Retinal pigment epithelial cell (primary cell): ENCODE measurements at regions not wholly inside any gene's neighbourhood (a gene's known extent, or its start where the extent isn't known, plus 50 kb on each side); places are given as distances from the start of the nearest gene placed in this dataset.

Experiments used
- DNase-seq: peaks from one replicate; pipeline ENCODE4 v3.0.0-alpha.2; 2010; ENCODE audit warnings: low read depth
- H3K4me3 ChIP-seq: 2 replicates; pipeline ENCODE4 v1.5.1; 2011; ENCODE audit warnings: mild to moderate bottlenecking, low read length, control low read depth, moderate library complexity
- TF ChIP-seq, protein P1 (sequence below): conservative IDR thresholded peaks from 2 replicates; pipeline ENCODE4 v1.5.1; 2011; ENCODE audit warnings: low read depth, low read length, control low read depth, inconsistent platforms

DNA sequence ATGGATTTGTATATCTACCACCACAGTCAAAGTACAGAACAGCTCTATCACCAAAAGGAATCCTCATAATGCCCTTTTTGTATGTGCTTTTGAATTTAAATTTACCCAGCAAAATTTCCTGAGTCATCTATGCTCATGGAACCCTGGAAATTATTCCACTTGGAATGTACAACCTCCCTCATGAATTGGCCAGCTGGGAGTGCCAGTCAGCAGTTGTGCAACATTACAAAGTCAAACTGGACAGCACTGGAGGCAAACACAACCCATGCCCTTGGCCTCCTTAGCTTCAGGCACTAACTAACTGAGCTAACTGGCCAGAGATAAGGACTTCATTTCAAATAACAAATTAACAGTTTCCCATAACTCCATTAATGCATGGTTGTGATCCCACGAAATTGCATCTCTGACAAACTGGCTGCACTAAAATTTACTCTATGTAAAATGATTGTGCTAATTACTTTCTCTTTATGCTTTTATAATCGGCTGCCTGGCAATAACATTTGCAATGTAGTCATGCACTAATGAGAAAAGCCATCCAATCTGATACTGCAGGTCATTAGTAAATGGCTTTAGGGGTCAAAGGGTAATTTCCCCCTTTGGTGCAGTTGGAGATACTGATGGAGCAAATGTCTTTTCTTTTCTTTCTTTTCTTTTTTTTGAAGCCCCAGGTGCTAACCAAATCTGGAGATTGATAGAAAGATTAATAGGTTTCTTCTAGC is 270.5 kb downstream of the ACTR3 start:
- DNase-seq = no peak
- TF ChIP-seq, protein P1, sequence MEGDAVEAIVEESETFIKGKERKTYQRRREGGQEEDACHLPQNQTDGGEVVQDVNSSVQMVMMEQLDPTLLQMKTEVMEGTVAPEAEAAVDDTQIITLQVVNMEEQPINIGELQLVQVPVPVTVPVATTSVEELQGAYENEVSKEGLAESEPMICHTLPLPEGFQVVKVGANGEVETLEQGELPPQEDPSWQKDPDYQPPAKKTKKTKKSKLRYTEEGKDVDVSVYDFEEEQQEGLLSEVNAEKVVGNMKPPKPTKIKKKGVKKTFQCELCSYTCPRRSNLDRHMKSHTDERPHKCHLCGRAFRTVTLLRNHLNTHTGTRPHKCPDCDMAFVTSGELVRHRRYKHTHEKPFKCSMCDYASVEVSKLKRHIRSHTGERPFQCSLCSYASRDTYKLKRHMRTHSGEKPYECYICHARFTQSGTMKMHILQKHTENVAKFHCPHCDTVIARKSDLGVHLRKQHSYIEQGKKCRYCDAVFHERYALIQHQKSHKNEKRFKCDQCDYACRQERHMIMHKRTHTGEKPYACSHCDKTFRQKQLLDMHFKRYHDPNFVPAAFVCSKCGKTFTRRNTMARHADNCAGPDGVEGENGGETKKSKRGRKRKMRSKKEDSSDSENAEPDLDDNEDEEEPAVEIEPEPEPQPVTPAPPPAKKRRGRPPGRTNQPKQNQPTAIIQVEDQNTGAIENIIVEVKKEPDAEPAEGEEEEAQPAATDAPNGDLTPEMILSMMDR = no peak
- no peak overlapping the region for H3K4me3 ChIP-seq

DNA sequence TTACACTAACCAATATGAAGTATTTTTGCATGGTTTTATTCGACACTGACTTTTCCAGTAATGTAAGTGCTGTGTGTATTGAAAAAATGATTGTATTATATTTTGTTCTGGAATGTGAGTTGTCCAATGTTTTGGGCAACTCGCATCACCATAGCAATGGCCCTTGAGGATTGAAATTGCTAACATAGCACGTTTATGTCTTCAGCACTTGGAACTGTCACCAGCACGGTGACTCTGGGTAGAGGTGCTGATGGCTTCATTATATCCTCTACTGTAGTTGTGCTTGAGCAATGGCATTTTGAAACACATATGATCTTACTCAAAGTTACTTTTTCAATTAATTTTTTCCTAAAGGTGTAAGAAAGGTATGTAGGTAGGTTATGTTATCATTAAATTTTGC is 271.5 kb downstream of the ACTR3 start:
- DNase-seq = no peak
- no peak overlapping the region for H3K4me3 ChIP-seq
- TF ChIP-seq, protein P1 = no peak

DNA sequence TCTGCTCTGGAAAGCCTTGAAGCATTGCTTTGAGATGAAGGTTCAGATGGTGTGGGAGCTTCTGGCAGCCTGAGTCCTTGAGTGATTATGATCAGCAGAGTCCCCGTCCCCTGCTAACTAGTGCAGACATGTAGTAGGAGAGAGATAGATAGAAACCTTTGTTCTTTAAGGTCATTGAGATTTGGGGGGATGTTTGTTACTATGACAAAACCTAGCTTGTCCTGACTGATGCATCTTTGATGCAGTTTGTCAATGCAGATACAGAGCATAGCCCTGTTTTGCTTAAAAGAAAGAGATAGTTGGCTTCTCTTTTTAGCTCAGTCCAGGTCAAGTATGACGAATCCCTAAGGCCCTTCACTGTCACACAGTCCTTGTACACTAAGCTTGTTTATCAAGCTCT is 274.6 kb upstream of the DPP10 start:
- TF ChIP-seq, protein P1 = no peak
- H3K4me3 ChIP-seq = no peak overlapping the region
- DNase-seq = no peak

DNA sequence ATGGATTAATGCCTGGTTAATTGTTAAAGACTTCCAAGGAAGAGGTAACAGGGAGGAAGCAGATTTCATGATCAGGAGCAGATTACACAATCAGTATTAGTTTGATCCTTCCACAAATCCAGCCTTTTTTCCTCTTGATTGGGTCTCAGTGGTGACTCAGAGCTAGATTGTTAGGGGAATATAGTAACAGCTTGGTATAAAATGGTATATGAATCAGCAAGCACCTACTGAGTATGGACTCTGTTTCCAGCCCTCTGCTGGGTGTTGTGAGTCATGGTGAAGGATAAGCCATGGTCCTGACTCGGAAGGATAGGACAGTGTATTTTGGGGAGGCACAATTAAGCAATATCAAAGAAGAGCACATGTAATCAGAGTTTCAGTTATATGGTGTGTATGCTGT is 272.4 kb upstream of the DPP10 start:
- TF ChIP-seq, protein P1 = no peak
- H3K4me3 ChIP-seq = no peak overlapping the region
- DNase-seq = no peak

DNA sequence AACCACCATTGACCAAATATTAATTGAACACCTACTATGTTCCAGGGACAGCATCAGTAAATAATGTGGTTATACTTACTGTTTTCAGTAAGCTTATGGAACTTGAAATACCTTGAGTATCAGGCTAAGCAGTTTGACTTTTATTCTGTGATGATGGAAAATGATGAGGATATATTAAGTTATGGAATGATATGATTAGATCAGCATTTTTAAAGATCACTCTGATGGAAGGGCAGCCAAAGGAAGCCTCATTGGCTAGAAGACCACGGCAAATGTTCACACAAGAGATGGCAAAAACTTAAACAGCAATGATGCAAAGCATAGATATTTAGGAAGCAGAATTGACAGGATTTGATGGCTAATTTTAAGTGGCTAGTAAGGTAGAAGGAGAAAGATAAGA is 266.9 kb upstream of the DPP10 start:
- TF ChIP-seq, protein P1 = no peak
- H3K4me3 ChIP-seq = no peak overlapping the region
- DNase-seq = no peak

DNA sequence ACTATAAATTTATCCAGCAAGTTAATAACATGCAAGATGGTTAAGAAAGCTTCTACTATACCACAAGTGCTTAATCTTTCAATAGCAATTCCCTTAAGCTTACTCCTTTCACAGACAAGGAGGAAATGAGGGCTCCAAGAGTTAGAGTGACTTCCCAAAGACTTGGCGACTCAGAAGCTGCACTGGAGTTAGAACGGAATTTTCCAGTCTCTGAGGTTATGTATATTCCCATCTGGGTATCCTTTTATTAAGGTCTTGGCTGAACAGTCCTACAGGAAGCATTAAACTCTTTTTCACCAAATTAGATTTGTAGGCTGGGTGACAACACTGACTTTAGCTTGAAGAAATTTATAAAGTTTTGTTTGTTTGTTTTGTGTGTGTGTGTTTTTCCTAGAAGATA is 256.9 kb upstream of the DPP10 start:
- TF ChIP-seq, protein P1 = no peak
- no peak overlapping the region for H3K4me3 ChIP-seq
- DNase-seq = no peak

DNA sequence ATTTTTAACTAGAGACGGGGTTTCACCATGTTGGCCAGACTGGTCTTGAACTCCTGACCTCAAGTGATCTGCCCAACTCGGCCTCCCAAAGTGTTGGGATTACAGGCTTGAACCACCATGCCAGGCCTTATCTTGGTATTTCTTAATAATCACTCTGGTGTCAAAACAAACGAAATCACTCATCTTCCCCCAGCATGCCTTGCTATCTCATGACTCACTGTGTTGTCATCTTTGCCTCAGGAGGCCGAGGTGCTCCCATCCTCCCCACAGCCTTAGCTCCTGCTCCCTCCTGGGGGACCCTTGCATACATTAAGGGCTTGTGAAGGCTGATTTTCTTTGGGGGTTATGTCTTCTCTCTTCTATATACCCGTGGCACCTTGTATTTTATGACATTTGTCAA is 250.1 kb upstream of the DPP10 start:
- no peak for DNase-seq
- H3K4me3 ChIP-seq = no peak overlapping the region
- TF ChIP-seq, protein P1 = no peak
